SW480 (cell line): ENCODE measurements at regions not wholly inside any gene's neighbourhood (a gene's known extent, or its start where the extent isn't known, plus 50 kb on each side); places are given as distances from the start of the nearest gene placed in this dataset.
"Not testable (repeated sequence)": the region's sequence is repeated elsewhere in the genome, so short reads cannot be mapped to it uniquely, and the experiment has no call there.

Source experiments
- DNase-seq: peaks from one replicate; pipeline ENCODE4 v3.0.0-alpha.2; 2016; ENCODE audit warnings: low spot score

DNA sequence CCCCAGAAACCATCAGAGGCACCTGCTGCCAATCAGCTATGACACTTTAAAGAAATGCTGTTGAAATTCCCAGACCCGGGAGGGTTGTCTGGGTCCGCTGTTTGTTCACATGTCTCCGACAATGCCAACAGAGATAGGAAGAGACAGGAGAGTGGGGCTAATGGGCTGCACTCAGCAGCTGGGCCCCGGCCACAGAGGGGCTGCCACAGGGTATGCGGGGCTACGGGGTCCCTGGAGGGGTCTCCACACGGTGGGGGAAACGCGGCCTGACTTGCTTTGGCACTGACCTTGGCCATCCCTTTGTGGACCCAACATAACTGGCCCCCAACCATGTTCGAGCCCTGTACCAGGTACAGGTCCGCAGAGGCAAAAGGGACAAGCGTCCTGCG lies 121.0 kb upstream of the PPP1R26 start:
- DNase-seq: no peak

DNA sequence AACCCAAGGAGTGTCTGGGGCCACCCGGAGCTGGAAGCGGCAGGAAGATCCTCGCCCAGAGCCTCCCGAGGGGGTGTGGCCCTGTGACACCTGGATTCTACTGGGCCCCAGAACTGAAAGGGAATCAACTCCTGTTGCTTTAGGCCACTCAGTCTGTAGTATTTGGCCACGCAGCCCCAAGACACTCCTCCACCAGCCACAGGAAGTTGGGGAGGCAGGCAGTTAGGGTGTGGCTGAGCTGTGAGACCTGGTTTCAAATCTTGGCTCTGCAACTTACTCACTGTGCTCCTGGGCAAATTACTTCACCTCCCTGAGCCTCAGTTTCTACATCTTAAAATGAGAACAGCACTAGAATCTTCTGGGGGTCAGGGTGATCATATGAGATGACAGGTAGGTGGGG lies 119.8 kb upstream of the PPP1R26 start:
- no peak for DNase-seq

DNA sequence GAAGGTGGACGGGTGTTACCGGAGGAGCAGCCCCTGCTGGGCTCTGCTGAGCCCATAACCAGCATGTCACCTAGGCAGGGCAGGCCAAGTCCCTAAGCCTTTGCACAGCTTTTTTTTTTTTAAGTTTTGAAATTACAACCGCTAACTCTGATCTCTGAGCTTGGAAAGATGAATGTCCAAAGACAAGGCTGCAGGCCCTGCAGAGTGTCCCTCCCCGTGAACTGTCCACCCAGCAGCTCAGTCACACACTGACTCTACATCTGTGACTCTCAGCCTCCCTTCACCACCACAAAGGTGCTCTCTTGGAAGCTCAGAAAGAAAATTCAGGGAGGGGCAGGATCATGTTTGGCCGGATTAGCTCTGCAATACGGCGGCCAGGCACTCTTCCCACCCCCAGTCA lies 119.0 kb upstream of the PPP1R26 start:
- no peak for DNase-seq

DNA sequence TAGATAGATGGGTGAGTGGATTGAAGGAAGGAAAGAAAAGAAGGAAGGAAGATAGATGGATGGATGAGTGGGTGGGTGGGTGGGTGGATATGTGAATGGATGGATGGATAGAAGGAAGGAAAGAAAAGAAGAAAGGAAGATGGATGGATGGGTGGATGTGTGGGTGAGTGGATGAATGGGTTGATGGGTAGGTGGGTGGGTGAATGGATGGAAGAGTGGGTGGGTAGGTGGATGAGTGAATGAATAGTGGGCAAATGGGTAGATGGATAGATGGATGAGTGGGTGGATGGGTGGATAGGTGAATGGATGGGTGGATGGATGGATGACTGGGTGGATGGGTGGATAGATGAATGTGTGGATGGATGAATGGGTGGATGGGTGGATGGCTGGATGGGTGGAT lies 117.9 kb upstream of the PPP1R26 start:
- not testable (repeated sequence) for DNase-seq

DNA sequence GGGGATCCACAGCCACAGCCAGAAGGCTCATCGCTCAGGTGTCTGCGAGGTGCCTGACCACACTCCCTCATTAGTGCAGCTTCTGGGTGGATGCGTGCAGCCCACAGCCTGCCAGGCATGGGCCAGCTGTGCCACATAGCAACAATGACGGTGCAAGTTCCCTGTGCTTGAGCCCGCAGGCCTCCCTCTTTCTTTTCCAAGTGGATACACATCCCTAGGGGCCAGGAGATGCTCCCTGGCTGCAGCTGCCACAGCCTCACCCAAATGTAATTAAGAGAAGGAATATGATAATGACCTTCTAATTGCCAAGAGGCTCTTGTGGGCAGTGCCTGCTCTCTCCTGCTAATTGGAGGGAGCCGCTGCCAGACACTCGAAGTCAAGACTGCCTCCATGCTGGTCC lies 116.0 kb upstream of the PPP1R26 start:
- no peak for DNase-seq

DNA sequence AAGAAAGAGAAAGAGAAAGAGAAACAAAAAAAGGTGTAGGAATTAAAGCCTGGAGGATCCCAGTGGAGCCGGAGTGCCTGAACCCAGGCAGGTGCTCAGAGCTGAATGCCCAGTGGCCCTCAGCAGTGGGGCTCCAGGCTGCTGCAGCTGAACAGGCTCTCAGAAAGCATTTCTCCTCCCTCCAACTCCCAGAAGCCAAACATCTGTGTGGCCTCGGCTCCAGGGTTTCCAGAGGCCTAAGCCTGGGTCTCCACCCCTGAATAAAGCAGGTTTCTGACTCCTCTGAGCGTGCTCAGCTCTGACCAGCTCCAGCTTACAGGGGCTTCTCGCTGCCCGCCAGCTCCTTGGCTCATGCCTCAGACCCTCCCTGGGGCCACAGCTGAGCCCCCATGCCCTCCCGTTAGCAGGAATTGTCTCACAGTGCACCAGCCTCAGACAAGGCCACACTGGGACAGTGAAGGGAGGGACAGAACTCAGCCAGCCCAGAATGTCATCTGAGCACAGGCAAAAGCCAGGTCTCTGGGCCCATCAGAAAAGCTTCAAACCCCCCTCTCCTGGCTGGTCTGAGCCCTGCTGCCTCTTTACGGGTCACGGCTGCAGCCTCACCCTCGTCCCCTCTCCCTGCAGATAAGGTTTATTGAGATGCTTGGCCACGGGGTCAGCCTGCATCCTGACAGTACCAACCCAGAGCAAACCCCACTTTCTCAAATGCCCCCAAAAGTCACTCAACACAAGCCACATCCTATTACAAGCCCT lies 114.4 kb upstream of the PPP1R26 start:
- DNase-seq: no peak

DNA sequence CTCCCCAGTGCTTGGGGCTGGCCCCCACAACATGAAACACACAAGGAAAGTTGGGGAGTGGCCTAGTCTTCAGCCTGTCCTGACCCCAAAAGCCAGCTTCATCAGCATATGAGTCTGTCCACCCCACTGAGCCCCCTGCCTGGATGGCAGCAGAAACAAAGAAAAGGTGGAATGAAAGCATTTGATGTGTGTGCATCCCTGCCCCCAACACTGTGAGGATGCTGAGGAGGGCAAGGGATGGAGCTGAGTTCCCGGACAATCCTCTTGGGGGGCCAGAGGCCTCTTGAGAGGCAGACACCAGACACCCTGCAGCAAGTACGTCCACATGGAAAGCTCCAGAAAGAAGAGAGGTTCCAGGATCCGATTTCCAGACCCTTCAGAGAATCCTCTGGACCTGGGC lies 113.5 kb upstream of the PPP1R26 start:
- DNase-seq: no peak

DNA sequence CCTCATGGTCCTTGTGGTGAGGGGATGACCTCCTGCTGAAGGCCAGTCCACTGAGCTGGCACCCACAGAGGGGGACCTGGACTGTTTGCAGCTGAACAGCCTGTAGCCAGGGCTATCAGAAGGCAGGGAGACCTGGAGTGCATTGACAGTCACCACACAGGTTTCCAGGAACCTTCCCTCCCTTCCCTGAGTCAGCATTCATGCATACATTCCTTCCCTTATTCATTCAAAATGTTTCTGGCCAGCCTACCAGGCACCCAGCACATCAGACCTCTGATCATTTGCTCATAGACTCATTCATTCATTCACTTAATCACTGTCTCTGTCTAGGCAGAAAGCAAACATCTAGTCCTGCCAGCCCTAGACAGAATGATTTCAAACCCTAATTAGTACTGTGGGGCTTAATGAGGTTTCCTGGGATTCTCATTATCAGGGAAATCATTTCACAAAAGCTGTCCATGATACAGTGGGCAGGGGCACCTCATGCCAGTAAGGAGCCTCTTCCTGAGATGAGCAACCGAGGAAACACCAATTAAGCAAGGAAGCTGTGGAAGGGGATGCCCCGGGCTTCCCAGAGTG lies 110.1 kb upstream of the PPP1R26 start:
- no peak for DNase-seq

DNA sequence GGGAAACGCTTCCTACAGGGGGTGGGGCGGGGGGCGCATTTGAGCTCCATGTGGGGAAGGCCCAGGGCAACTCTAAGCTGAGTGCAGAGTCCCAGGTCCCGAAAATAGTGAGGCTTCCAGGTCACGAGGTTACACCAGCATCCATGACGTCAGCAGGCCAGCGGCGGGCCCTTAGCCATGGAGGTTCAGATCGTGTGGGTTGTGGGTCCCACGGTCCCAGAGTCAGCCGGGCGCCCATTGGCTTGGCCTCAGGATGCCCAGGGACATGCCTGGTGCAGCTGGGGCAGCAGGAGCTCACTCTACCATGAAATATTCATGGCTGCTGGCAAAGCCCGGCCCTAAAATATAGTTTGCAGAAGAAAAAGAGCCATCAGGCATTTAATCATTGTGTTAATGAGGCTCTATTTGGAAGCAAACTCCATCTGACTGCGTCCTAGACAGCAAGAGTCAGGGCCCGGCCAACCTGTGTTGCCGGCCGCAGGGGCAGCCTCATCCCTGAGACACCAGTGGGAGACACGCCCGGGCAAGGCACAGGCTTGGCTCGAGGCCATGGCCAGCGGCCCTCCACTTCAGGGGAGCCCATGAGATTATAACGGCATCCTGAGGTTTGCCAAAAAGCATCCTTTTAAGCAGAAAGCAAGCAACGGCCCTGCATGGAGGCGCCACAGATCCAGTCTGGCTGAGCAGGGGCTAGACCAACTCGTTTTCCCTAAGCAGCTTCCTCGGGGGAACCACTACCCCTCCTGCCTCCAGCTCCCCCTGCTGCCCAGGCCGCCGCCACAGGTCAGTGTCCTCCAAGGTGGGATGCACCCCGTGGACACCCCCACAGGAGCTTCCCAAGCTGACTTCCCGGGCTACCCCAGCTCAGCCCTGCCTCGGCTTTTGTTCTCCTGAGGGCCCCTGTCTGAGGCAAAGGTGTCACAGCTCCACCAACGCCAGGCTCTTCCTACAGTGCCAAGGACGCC lies 108.9 kb upstream of the PPP1R26 start:
- no peak for DNase-seq

DNA sequence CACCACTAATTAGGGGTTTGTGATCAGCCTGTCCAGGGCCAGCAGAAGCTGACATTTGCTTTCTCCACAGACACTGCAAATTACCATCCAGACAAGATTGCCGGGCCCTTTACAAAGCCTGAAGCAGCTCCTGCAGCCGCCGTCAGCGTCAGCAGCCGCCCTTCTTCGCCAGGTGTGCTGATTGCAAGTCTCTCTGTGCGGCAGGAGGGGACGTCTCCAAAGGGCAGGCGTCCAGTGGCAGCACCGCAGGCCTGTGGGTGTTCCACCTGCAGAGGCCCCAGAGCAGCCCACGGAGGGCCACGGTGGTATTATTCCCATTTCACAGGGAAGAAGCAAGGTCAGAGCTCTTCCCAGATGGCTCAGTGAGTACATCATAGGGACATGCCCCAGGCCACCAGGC lies 108.0 kb upstream of the PPP1R26 start:
- DNase-seq: no peak

DNA sequence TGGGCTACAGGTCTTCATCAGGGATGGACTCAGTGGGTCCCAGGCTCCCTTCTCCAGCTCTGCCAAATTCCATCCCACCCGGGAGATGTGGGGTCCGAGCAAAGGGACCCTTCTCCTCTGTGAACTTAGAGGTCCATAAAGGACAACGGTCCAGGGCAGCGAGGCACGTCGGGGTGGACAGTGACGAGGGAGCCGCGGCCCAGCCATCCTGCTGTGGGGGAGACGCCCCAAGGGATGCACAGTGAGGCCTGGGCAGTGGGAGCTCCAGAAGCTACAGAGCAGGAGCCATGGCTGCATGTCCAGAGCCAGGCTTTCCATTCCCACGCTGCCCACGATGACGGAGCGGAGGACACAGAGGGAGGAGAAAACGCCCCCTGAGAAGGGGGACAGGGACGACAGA lies 107.5 kb upstream of the PPP1R26 start:
- DNase-seq: no peak

DNA sequence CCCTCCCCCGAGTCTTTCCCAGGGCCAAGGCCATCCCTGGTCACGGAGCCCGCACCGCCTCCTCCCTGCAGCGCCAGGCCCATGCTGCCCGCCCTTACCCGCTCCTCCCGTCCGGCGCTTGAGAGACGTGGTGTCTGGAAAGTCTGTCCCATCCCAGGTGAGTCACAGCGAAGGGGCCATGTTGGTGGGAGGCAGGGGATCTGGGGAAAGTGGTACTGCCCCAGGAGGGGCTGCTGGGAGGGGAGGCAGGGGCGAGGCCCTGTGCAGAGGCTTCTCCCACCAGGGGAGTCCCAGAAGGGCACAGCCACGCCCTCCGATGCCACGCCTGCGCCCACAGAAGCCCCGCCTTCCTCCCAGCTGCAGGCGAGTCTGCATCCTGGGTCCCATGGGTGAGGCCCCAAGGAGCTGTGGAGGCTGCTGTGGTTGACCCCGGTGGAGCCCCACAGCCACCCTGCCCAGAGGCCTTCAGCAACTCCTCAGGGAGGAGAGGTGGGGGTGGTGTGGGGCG lies 107.0 kb upstream of the PPP1R26 start:
- DNase-seq: no peak

DNA sequence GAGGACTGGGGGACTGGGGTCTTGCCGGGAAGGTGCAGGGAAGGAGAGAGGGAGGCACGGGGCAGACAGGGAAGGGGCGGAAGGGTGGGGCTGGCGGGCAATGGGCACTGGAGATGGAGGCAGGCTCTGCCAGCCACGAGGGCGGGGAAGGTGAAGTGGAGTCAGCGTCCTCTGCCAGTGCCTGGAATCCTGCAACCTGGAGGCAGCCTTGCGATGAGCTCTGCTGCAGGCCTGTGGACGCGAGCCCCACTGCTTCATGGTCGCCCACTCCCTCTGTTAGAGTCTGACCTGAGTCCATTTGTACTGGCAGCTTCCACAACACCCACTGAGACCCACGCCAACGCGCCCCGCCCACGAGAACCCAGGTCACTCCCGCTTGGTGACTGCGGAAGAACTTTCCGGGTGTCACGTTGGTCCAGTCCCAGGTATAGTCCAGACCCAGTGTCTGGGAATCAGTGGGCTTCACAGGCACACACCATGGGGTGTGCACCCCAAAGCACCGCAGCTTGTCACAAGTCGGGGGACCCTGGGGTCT lies 106.4 kb upstream of the PPP1R26 start:
- no peak for DNase-seq

DNA sequence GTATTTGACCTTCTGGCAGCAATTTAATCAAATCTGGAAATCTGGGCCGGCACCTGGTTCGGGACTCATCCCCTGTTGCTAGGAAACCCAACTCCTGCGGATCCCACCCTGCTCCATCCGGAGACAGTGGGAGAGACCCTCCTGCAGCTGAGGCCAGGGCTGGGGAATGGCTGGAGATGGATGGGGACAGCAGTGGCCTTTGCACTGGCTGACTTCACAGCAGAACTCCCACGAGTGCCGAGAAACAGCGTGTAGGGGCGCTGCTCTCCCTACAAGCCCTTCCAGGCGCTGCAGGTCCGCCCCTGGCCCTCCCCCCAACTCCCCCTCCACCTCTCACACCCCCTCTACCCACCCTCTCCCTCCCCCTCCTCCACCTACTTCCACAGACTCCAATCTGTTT lies 105.8 kb upstream of the PPP1R26 start:
- no peak for DNase-seq

DNA sequence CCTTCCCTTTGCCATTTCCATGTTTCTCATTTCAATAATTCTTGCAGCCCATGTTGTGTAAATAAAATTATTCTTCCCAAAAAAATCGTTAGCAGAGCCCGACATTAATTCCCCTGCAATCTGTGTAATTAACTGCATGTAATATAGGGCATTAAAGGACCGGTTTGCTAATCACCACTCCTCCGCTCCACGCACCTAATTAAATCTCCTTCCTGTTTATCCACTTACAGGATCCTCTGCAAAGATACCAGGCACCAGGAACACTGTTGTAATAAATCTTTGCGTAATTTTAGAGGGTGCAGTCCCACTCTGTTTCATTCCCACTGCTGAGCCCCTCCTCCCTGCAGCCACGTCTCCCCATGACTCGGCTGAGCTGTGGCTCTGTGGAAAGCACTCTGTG lies 105.0 kb upstream of the PPP1R26 start:
- no peak for DNase-seq

DNA sequence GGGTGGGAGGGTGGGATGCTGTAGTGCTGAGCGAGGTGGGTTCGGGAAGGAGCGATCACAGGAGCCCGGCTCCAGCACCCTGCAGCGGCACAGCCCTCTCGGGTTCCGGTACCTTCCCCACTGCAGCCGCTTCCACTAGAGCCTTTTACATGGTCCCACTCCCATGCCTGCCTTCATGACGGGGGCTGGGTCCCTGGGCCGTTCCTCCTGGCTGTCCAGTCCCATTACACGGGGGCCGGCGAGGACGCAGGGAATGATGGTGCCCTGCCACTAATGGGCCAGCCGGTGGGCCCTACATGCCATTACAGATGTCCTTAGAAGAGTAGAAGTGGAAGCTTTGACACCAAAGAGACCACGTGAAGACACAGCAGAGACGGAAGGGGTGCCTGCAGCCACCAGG lies 104.6 kb upstream of the PPP1R26 start:
- no peak for DNase-seq

DNA sequence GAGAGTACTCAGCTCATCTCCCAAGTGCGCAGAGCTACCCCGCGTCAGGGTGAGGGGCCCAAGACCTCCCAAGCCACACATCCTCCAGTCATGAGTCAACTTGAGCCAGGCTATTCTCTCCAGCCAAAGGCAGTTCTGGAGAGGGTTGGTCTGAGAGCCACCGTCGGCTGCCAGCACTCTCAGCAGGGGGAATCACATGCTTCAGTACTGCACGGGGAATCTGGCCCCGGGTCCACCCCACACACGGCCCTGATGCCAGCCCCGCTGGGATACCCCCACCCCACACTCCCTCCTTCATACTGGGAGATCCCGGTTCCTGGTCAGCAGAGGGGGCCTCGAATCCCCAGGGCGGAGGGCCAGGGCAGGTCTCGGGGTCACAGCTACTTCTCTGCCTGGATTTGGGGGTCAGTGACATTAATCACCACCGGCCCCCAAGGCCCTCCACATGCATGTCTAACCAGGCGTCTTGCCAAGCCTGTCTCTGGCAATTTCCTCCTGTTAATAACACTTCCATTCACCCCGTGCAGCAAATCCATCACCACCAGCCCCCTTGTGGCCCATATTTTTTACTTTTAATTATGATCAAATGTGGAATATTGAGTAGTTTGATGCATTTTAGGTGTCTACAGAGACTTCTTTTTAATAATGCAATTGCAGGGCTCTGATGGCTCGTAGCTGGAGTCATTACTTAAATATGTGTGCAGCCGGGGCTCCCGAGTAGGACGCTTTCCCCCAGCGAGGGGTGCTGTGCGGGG lies 102.9 kb upstream of the PPP1R26 start:
- DNase-seq: no peak

DNA sequence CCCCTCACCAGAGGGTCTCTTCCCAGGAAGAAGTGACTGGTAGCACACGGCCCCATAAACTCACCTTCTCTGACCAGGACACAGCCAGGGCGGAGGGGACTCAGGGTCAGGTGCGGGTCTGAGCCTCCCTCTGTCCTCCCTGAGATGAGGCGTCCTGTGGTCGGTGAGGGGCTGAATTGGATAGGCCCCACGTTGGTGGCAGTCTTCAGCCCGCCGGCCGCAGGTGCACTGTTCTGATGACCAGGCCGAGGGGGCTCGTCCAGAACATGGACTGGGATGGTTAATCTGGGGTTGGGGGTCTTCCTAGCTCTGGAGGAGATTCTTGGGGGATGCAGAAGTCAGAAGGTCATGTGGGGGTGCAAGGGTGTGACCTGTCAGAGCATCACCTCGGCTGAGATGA lies 102.2 kb upstream of the PPP1R26 start:
- no peak for DNase-seq

DNA sequence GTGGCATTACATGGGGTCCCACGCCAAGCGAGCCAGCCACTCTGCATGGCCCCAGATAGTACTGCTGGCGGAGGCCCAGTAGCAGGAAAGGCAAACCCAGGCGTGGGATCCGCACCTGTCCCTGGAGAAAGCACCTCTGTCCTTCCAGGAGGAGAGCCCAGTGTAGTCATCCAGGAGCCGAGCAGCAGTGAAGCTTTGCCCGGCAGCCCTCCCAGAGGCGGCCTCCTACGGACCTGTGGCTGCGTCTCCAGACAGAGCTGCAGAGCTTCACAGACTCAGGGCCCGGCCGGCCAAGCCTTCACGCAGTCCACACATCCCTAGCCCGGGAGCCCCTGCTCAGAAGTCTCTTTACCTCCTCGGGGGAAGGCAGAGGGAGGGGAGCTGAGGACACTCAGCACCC lies 100.8 kb upstream of the PPP1R26 start:
- no peak for DNase-seq

DNA sequence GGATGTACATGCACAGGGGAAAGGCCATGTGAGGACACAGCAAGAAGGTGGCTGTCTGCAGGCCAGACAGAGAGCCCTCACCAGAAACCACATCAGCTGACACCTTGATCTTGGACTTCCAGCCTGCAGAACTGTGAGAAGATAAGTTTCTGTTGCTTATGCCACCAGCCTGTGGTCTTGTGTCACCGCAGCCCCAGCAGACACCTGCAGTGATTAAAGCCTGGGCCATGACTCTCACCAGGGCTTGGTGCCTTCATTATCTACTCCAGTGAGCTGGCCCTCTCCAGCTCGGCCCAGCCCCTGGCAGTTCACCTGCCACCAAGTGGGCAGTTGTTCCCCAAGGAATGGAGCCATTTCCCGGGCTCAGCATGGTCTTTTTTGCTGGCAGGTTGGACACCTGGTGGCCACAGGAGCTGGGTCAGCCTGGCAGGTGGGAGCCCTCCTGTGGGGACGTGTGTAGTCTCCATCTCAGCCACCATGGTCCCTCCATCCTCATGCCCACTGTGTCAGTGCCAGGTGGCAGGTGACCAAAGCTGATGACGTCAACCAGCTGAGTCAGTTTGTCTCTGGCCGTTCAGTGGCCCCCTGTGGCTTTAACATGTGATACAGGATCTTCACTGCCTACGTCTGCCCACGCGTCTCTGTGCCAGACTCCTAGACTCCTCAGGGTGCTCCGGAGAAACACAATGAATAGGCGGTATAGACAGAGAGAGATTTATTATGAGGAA lies 99.9 kb upstream of the PPP1R26 start:
- DNase-seq: no peak

DNA sequence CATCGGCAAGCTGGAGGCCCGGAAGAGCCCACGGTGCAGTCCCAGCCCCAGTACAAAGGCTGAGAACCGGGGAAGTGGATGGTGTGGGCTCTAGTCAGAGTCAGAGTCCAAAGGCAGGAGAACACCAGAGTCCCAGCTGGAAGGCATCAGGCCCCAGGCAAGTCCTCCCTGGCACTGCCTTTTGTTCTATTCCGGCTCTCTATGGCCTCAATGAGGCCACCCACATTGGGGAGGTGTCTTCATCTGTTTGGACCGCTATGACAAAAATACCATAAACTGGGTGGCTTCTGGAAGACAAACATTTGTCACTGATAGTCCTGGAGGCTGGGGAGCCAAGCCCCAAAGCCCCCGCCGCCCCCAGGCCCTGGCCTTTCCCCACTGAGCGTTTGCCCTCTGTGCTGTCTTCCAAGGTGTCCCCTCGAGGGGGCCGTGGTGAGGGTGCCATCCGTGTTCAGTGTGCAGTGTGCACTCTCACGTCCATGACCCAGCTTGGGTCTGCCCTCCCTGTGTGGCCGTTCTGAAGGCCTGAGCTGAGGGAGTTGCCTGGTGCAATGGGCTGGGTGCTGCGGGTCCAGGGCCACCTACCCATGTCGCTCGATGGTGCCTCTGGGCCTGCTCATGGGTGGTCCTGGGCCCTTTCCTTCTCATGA lies 99.1 kb upstream of the PPP1R26 start:
- no peak for DNase-seq
